ENCODE measurements at regions not wholly inside any gene's neighbourhood (a gene's known extent, or its start where the extent isn't known, plus 50 kb on each side); places are given as distances from the start of the nearest gene placed in this dataset.

DNA sequence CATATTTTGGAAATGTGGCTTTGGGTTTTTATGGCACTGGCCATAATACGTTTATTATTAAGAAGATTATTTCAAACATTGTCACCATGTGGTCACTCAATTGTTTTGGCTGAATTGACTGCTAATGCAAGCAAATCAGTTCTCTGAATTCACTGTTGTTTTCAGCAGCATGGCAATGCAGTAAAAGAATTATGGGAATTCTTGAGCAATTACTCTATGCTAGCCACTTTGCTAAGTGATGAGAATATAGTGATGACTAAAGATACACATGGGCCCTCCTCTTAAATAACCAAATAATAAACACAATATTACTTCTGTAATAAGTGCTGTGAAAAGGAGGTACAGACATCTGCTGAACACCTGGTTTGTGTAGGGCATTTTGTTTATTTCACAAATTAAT lies 58.0 kb upstream of the FANCL start:
- BruUV-seq (replicated peaks), result no TSS peak
- CTCF ChIA-PET, result no interaction called here
- H3K4me3 ChIP-seq (ENCODE audit: low read depth in 2 of 2, low read length in 2 of 2), result no peak overlapping the region
- DNase-seq (ENCODE audit: low read depth, low spot score), result no peak
- no peak for ATAC-seq
- no peaks in the 10 kb centered on the region for H3K4me1 ChIP-seq (ENCODE audit: control insufficient read depth, insufficient read depth, low read length)
- POLR2A ChIA-PET, result no interaction called here
- no peak overlapping the region for H3K27ac ChIP-seq (ENCODE audit: low read length)
- intact Hi-C loops (cut with micrococcal nuclease; ENCODE audit: unreplicated experiment) (no loop called here), in situ Hi-C loops (cut with HindIII; ENCODE audit: low pct_unique_long_range_greater_than_20kb, low sequenced_read_pairs) (no loop called here)
- TF ChIP-seq POLR2AphosphoS5 (IDR thresholded peaks at IDR 0.05; ENCODE audit: low read depth, low read length) (no peak), TCF7L2 (IDR thresholded peaks at IDR 0.05; ENCODE audit: low read depth, low read length) (no peak), SIN3A (IDR thresholded peaks at IDR 0.05; ENCODE audit: borderline replicate concordance, insufficient read depth, low read depth, low read length) (no peak)
- TF ChIP-seq, protein P1, sequence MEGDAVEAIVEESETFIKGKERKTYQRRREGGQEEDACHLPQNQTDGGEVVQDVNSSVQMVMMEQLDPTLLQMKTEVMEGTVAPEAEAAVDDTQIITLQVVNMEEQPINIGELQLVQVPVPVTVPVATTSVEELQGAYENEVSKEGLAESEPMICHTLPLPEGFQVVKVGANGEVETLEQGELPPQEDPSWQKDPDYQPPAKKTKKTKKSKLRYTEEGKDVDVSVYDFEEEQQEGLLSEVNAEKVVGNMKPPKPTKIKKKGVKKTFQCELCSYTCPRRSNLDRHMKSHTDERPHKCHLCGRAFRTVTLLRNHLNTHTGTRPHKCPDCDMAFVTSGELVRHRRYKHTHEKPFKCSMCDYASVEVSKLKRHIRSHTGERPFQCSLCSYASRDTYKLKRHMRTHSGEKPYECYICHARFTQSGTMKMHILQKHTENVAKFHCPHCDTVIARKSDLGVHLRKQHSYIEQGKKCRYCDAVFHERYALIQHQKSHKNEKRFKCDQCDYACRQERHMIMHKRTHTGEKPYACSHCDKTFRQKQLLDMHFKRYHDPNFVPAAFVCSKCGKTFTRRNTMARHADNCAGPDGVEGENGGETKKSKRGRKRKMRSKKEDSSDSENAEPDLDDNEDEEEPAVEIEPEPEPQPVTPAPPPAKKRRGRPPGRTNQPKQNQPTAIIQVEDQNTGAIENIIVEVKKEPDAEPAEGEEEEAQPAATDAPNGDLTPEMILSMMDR (IDR thresholded peaks at IDR 0.05), result no peak
- TF ChIP-seq, protein P2, sequence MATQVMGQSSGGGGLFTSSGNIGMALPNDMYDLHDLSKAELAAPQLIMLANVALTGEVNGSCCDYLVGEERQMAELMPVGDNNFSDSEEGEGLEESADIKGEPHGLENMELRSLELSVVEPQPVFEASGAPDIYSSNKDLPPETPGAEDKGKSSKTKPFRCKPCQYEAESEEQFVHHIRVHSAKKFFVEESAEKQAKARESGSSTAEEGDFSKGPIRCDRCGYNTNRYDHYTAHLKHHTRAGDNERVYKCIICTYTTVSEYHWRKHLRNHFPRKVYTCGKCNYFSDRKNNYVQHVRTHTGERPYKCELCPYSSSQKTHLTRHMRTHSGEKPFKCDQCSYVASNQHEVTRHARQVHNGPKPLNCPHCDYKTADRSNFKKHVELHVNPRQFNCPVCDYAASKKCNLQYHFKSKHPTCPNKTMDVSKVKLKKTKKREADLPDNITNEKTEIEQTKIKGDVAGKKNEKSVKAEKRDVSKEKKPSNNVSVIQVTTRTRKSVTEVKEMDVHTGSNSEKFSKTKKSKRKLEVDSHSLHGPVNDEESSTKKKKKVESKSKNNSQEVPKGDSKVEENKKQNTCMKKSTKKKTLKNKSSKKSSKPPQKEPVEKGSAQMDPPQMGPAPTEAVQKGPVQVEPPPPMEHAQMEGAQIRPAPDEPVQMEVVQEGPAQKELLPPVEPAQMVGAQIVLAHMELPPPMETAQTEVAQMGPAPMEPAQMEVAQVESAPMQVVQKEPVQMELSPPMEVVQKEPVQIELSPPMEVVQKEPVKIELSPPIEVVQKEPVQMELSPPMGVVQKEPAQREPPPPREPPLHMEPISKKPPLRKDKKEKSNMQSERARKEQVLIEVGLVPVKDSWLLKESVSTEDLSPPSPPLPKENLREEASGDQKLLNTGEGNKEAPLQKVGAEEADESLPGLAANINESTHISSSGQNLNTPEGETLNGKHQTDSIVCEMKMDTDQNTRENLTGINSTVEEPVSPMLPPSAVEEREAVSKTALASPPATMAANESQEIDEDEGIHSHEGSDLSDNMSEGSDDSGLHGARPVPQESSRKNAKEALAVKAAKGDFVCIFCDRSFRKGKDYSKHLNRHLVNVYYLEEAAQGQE (IDR thresholded peaks at IDR 0.05; ENCODE audit: insufficient read depth in 1 of 2, low read depth in 2 of 2, low read length in 1 of 2), result no peak
- H3K9me3 ChIP-seq (ENCODE audit: control insufficient read depth, insufficient read depth, low read depth, low read length), result no peaks in the 10 kb centered on the region; the same call in 1 of the 2 replicates
- peaks cover 2% of the 10 kb centered on the region; the same call in 1 of the 2 replicates for H3K27me3 ChIP-seq (ENCODE audit: control insufficient read depth, insufficient read depth, low read length)
- no peaks in the 10 kb centered on the region for H3K36me3 ChIP-seq (ENCODE audit: control insufficient read depth, insufficient read depth, low read length)

DNA sequence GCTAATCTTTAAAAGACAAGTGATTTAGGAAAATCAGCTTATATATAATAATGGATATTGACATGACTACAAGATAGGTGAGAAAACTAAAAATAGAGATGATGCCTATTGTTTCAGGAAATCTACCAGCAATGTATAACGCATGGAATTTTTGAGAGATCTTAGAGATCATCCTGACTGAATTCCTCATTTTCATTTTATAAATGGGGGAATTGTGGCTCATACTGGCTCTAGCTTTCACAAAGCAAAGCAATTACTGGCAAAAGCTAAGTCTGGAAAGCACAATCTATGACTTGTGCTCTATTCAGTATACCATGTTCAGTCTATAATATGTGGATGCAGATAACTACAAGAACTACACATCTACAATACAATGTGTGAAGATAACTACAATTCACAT lies 51.9 kb upstream of the FANCL start:
- in situ Hi-C loops (cut with HindIII; ENCODE audit: low pct_unique_long_range_greater_than_20kb, low sequenced_read_pairs) (no loop called here), intact Hi-C loops (cut with micrococcal nuclease; ENCODE audit: unreplicated experiment) (no loop called here)
- no peak overlapping the region for H3K27ac ChIP-seq (ENCODE audit: low read length)
- no peaks in the 10 kb centered on the region for H3K4me1 ChIP-seq (ENCODE audit: control insufficient read depth, insufficient read depth, low read length)
- ATAC-seq (no peak), DNase-seq (ENCODE audit: low read depth, low spot score) (no peak)
- POLR2A ChIA-PET, result no interaction called here
- TF ChIP-seq, protein P1 (IDR thresholded peaks at IDR 0.05), result no peak
- TF ChIP-seq, protein P2 (IDR thresholded peaks at IDR 0.05; ENCODE audit: insufficient read depth in 1 of 2, low read depth in 2 of 2, low read length in 1 of 2), result no peak
- no peak for TF ChIP-seq SIN3A (IDR thresholded peaks at IDR 0.05; ENCODE audit: borderline replicate concordance, insufficient read depth, low read depth, low read length)
- TF ChIP-seq POLR2AphosphoS5 (IDR thresholded peaks at IDR 0.05; ENCODE audit: low read depth, low read length), result no peak
- TF ChIP-seq TCF7L2 (IDR thresholded peaks at IDR 0.05; ENCODE audit: low read depth, low read length), result no peak
- BruUV-seq (replicated peaks), result no TSS peak
- H3K9me3 ChIP-seq (ENCODE audit: control insufficient read depth, insufficient read depth, low read depth, low read length), result no peaks in the 10 kb centered on the region
- no peaks in the 10 kb centered on the region for H3K36me3 ChIP-seq (ENCODE audit: control insufficient read depth, insufficient read depth, low read length)
- no peak overlapping the region for H3K4me3 ChIP-seq (ENCODE audit: low read depth in 2 of 2, low read length in 2 of 2)
- H3K27me3 ChIP-seq (ENCODE audit: control insufficient read depth, insufficient read depth, low read length), result peaks cover 2% of the 10 kb centered on the region; the same call in 1 of the 2 replicates
- CTCF ChIA-PET, result no interaction called here
